ENCODE measurements at regions not wholly inside any gene's neighbourhood (a gene's known extent, or its start where the extent isn't known, plus 50 kb on each side); places are given as distances from the start of the nearest gene placed in this dataset.

- Histone ChIP-seq H2AK5ac (ENCODE audit: low read length) (no peak overlapping the region), H4K12ac (ENCODE audit: low read depth, low read length) (no peak overlapping the region), H4K91ac (ENCODE audit: low read depth, low read length) (no peak overlapping the region), H3K9ac (ENCODE audit: low read length) (no peak overlapping the region), H3K9me3 (ENCODE audit: insufficient read depth, low read depth, low read length) (peaks cover 2% of the 10 kb centered on the region), H3K36me3 (ENCODE audit: control insufficient read depth in 1 of 2, insufficient read depth in 2 of 2, low read length in 2 of 2) (no peaks in the 10 kb centered on the region), H3K4ac (ENCODE audit: low read depth, low read length) (no peak overlapping the region), H2BK120ac (ENCODE audit: insufficient read depth, low read length, poor library complexity) (no peak overlapping the region), H3K14ac (ENCODE audit: low read length) (no peak overlapping the region), H3K79me2 (ENCODE audit: control insufficient read depth, insufficient read depth, low read length, poor library complexity) (no peaks in the 10 kb centered on the region), H3K27ac (ENCODE audit: low read depth, low read length) (no peak overlapping the region), H2BK12ac (ENCODE audit: low read length) (no peak overlapping the region), H3K18ac (ENCODE audit: low read length) (no peak overlapping the region), H2BK5ac (ENCODE audit: low read depth, low read length, poor library complexity) (no peak overlapping the region), H3K27me3 (ENCODE audit: insufficient read depth, low read length) (no peaks in the 10 kb centered on the region), H3K4me1 (ENCODE audit: control insufficient read depth in 1 of 2, insufficient read depth in 2 of 2, low read length in 2 of 2) (no peaks in the 10 kb centered on the region), H3K23ac (ENCODE audit: low read length) (no peak overlapping the region), H2AFZ (ENCODE audit: insufficient read depth, low read length, poor library complexity) (no peak overlapping the region), H3K4me2 (ENCODE audit: low read length) (no peak overlapping the region), H3K79me1 (ENCODE audit: low read length) (no peaks in the 10 kb centered on the region), H3K4me3 (ENCODE audit: low read depth, low read length) (no peak overlapping the region), H4K8ac (ENCODE audit: low read depth, low read length) (no peak overlapping the region)
- WGBS (ENCODE audit: extremely low coverage, insufficient coverage, insufficient read length) = no CpG with 5 or more reads among the region's 1 CpG
- no peak for DNase-seq
Observed at GRCh38 chr2:234403751-234404150, 93.1 kb downstream of the ARL4C start.

GRCh38 chr2:234403074-234403473 is 93.8 kb downstream of the ARL4C start:
- no peak overlapping the region for H3K18ac ChIP-seq (ENCODE audit: low read length)
- H2AFZ ChIP-seq (ENCODE audit: insufficient read depth, low read length, poor library complexity) = no peak overlapping the region
- no peak overlapping the region for H2AK5ac ChIP-seq (ENCODE audit: low read length)
- no peaks in the 10 kb centered on the region for H3K79me1 ChIP-seq (ENCODE audit: low read length)
- no CpG with 5 or more reads among the region's 8 CpGs for WGBS (ENCODE audit: extremely low coverage, insufficient coverage, insufficient read length)
- no peak overlapping the region for H3K9ac ChIP-seq (ENCODE audit: low read length)
- no peak overlapping the region for H2BK12ac ChIP-seq (ENCODE audit: low read length)
- H3K4me3 ChIP-seq (ENCODE audit: low read depth, low read length) = no peak overlapping the region
- no peaks in the 10 kb centered on the region for H3K4me1 ChIP-seq (ENCODE audit: control insufficient read depth in 1 of 2, insufficient read depth in 2 of 2, low read length in 2 of 2)
- H3K4me2 ChIP-seq (ENCODE audit: low read length) = no peak overlapping the region
- no peak overlapping the region for H3K23ac ChIP-seq (ENCODE audit: low read length)
- H3K4ac ChIP-seq (ENCODE audit: low read depth, low read length) = no peak overlapping the region
- no peak overlapping the region for H2BK120ac ChIP-seq (ENCODE audit: insufficient read depth, low read length, poor library complexity)
- no peak overlapping the region for H3K27ac ChIP-seq (ENCODE audit: low read depth, low read length)
- H2BK5ac ChIP-seq (ENCODE audit: low read depth, low read length, poor library complexity) = no peak overlapping the region
- no peak overlapping the region for H4K12ac ChIP-seq (ENCODE audit: low read depth, low read length)
- H3K36me3 ChIP-seq (ENCODE audit: control insufficient read depth in 1 of 2, insufficient read depth in 2 of 2, low read length in 2 of 2) = no peaks in the 10 kb centered on the region
- no peaks in the 10 kb centered on the region for H3K79me2 ChIP-seq (ENCODE audit: control insufficient read depth, insufficient read depth, low read length, poor library complexity)
- H4K8ac ChIP-seq (ENCODE audit: low read depth, low read length) = no peak overlapping the region
- no peak overlapping the region for H4K91ac ChIP-seq (ENCODE audit: low read depth, low read length)
- no peak for DNase-seq
- no peak overlapping the region for H3K14ac ChIP-seq (ENCODE audit: low read length)
- H3K27me3 ChIP-seq (ENCODE audit: insufficient read depth, low read length) = no peaks in the 10 kb centered on the region
- H3K9me3 ChIP-seq (ENCODE audit: insufficient read depth, low read depth, low read length) = peaks cover 2% of the 10 kb centered on the region

GRCh38 chr2:234401426-234401825 is 95.5 kb downstream of the ARL4C start:
- no CpG with 5 or more reads among the region's 2 CpGs for WGBS (ENCODE audit: extremely low coverage, insufficient coverage, insufficient read length)
- no peak overlapping the region for H2BK120ac ChIP-seq (ENCODE audit: insufficient read depth, low read length, poor library complexity)

GRCh38 chr2:234399451-234400246 is 97.2 kb downstream of the ARL4C start:
- H4K12ac ChIP-seq (ENCODE audit: low read depth, low read length) = no peak overlapping the region
- no peak overlapping the region for H2AK5ac ChIP-seq (ENCODE audit: low read length)
- no peak overlapping the region for H2AFZ ChIP-seq (ENCODE audit: insufficient read depth, low read length, poor library complexity)
- no peak for DNase-seq
- H3K9ac ChIP-seq (ENCODE audit: low read length) = no peak overlapping the region
- H3K27me3 ChIP-seq (ENCODE audit: insufficient read depth, low read length) = no peaks in the 10 kb centered on the region
- no peak overlapping the region for H3K27ac ChIP-seq (ENCODE audit: low read depth, low read length)
- H3K23ac ChIP-seq (ENCODE audit: low read length) = no peak overlapping the region
- no peaks in the 10 kb centered on the region for H3K36me3 ChIP-seq (ENCODE audit: control insufficient read depth in 1 of 2, insufficient read depth in 2 of 2, low read length in 2 of 2)
- no peak overlapping the region for H3K14ac ChIP-seq (ENCODE audit: low read length)
- no peak overlapping the region for H2BK12ac ChIP-seq (ENCODE audit: low read length)
- no peak overlapping the region for H3K4me2 ChIP-seq (ENCODE audit: low read length)
- H3K4me3 ChIP-seq (ENCODE audit: low read depth, low read length) = no peak overlapping the region
- no peaks in the 10 kb centered on the region for H3K79me1 ChIP-seq (ENCODE audit: low read length)
- H3K9me3 ChIP-seq (ENCODE audit: insufficient read depth, low read depth, low read length) = peaks cover 2% of the 10 kb centered on the region
- no CpG with 5 or more reads among the region's 11 CpGs for WGBS (ENCODE audit: extremely low coverage, insufficient coverage, insufficient read length)
- H3K18ac ChIP-seq (ENCODE audit: low read length) = no peak overlapping the region
- no peak overlapping the region for H4K91ac ChIP-seq (ENCODE audit: low read depth, low read length)
- no peaks in the 10 kb centered on the region for H3K79me2 ChIP-seq (ENCODE audit: control insufficient read depth, insufficient read depth, low read length, poor library complexity)
- no peak overlapping the region for H4K8ac ChIP-seq (ENCODE audit: low read depth, low read length)
- H3K4me1 ChIP-seq (ENCODE audit: control insufficient read depth in 1 of 2, insufficient read depth in 2 of 2, low read length in 2 of 2) = no peaks in the 10 kb centered on the region
- H2BK5ac ChIP-seq (ENCODE audit: low read depth, low read length, poor library complexity) = no peak overlapping the region
- H2BK120ac ChIP-seq (ENCODE audit: insufficient read depth, low read length, poor library complexity) = no peak overlapping the region
- no peak overlapping the region for H3K4ac ChIP-seq (ENCODE audit: low read depth, low read length)

More at GRCh38 chr2:234401426-234401825, 95.5 kb downstream of the ARL4C start:
- H3K4me3 ChIP-seq (ENCODE audit: low read depth, low read length) = no peak overlapping the region
- no peaks in the 10 kb centered on the region for H3K79me1 ChIP-seq (ENCODE audit: low read length)
- H4K12ac ChIP-seq (ENCODE audit: low read depth, low read length) = no peak overlapping the region
- no peak overlapping the region for H2BK5ac ChIP-seq (ENCODE audit: low read depth, low read length, poor library complexity)
- H3K14ac ChIP-seq (ENCODE audit: low read length) = no peak overlapping the region
- H3K23ac ChIP-seq (ENCODE audit: low read length) = no peak overlapping the region
- no peak overlapping the region for H3K27ac ChIP-seq (ENCODE audit: low read depth, low read length)
- H3K9me3 ChIP-seq (ENCODE audit: insufficient read depth, low read depth, low read length) = peaks cover 2% of the 10 kb centered on the region
- no peaks in the 10 kb centered on the region for H3K36me3 ChIP-seq (ENCODE audit: control insufficient read depth in 1 of 2, insufficient read depth in 2 of 2, low read length in 2 of 2)
- no peak overlapping the region for H2AK5ac ChIP-seq (ENCODE audit: low read length)
- no peak overlapping the region for H3K18ac ChIP-seq (ENCODE audit: low read length)
- H3K9ac ChIP-seq (ENCODE audit: low read length) = no peak overlapping the region
- no peak overlapping the region for H4K8ac ChIP-seq (ENCODE audit: low read depth, low read length)
- no peak overlapping the region for H2BK12ac ChIP-seq (ENCODE audit: low read length)
- H3K4me1 ChIP-seq (ENCODE audit: control insufficient read depth in 1 of 2, insufficient read depth in 2 of 2, low read length in 2 of 2) = no peaks in the 10 kb centered on the region
- H3K4ac ChIP-seq (ENCODE audit: low read depth, low read length) = no peak overlapping the region
- DNase-seq = peak in 1 of 2 donors; percentile 47
- no peak overlapping the region for H2AFZ ChIP-seq (ENCODE audit: insufficient read depth, low read length, poor library complexity)
- H3K4me2 ChIP-seq (ENCODE audit: low read length) = no peak overlapping the region
- H3K27me3 ChIP-seq (ENCODE audit: insufficient read depth, low read length) = no peaks in the 10 kb centered on the region
- no peak overlapping the region for H4K91ac ChIP-seq (ENCODE audit: low read depth, low read length)
- H3K79me2 ChIP-seq (ENCODE audit: control insufficient read depth, insufficient read depth, low read length, poor library complexity) = no peaks in the 10 kb centered on the region
